HEK293T (cell line): ENCODE measurements at regions not wholly inside any gene's neighbourhood (a gene's known extent, or its start where the extent isn't known, plus 50 kb on each side); places are given as distances from the start of the nearest gene placed in this dataset.

Experiments
- ARNT ChIP-seq: fragments of 450-650 bp; IDR thresholded peaks from 2 replicates; pipeline ENCODE4 v1.6.1; 2017; ENCODE audit warnings: mild to moderate bottlenecking
- BHLHE40 ChIP-seq: fragments of 450-650 bp; IDR thresholded peaks from 2 replicates; pipeline ENCODE4 v1.6.1; 2016; ENCODE audit warnings: mild to moderate bottlenecking, moderate library complexity, borderline replicate concordance
- FOXA1 ChIP-seq: fragments of 450-650 bp; IDR thresholded peaks from 2 replicates; pipeline ENCODE4 v1.6.1; 2016; ENCODE audit warnings: mild to moderate bottlenecking
- FOXK2 ChIP-seq: fragments of 450-650 bp; IDR thresholded peaks from 2 replicates; pipeline ENCODE4 v1.6.1; 2016; ENCODE audit warnings: mild to moderate bottlenecking
- HDGF ChIP-seq: fragments of 450-650 bp; IDR thresholded peaks from 2 replicates; pipeline ENCODE4 v1.6.1; 2017; ENCODE audit warnings: antibody characterized with exemption, borderline replicate concordance
- LEF1 ChIP-seq: fragments of 450-650 bp; IDR thresholded peaks from 2 replicates; pipeline ENCODE4 v1.6.1; 2017; ENCODE audit warnings: mild to moderate bottlenecking, borderline replicate concordance
- NFRKB ChIP-seq: fragments of 450-650 bp; IDR thresholded peaks from 2 replicates; pipeline ENCODE4 v1.6.1; 2016; ENCODE audit warnings: mild to moderate bottlenecking, moderate library complexity
- SP1 ChIP-seq: fragments of 450-650 bp; IDR thresholded peaks from 2 replicates; pipeline ENCODE4 v1.6.1; 2017
- SUZ12 ChIP-seq: fragments of 450-650 bp; IDR thresholded peaks from 2 replicates; pipeline ENCODE4 v1.6.1; 2016; ENCODE audit warnings: mild to moderate bottlenecking
- TARDBP ChIP-seq: fragments of 450-650 bp; IDR thresholded peaks from 2 replicates; pipeline ENCODE4 v1.6.1; 2016
- TF ChIP-seq, protein P1 (sequence below): fragments of 450-650 bp; IDR thresholded peaks from 2 replicates; pipeline ENCODE4 v1.6.1; 2016

GRCh38 chr9:119836036-119836435 is 466.8 kb upstream of the BRINP1 start:
- no peak for TF ChIP-seq HDGF
- no peak for TF ChIP-seq BHLHE40
- no peak for TF ChIP-seq TARDBP
- no peak for TF ChIP-seq NFRKB
- TF ChIP-seq, protein P1, sequence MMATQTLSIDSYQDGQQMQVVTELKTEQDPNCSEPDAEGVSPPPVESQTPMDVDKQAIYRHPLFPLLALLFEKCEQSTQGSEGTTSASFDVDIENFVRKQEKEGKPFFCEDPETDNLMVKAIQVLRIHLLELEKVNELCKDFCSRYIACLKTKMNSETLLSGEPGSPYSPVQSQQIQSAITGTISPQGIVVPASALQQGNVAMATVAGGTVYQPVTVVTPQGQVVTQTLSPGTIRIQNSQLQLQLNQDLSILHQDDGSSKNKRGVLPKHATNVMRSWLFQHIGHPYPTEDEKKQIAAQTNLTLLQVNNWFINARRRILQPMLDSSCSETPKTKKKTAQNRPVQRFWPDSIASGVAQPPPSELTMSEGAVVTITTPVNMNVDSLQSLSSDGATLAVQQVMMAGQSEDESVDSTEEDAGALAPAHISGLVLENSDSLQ: no peak
- no peak for TF ChIP-seq SUZ12
- TF ChIP-seq SP1: no peak
- no peak for TF ChIP-seq ARNT
- no peak for TF ChIP-seq LEF1
- no peak for TF ChIP-seq FOXK2
- no peak for TF ChIP-seq FOXA1
